GM12878 (cell line): ENCODE measurements at regions not wholly inside any gene's neighbourhood (a gene's known extent, or its start where the extent isn't known, plus 50 kb on each side); places are given as distances from the start of the nearest gene placed in this dataset.

ENCODE experiments used
- ATAC-seq: fragments of 200-7000 bp; cut with Tn5 transposase; 3 replicates; pipeline ENCODE4 v1.9.1; 2020; ENCODE audit warnings: mild to moderate bottlenecking, moderate library complexity
- BruUV-seq: library from RNA; stranded (reverse); fragments of 400-500 nt; replicated peaks from 2 replicates; lab custom pipeline; 2021; lab: Mats Ljungman, UMichigan
- CTCF ChIA-PET: fragments of 300-600 bp; sonication (Branson Sonifier 250); formaldehyde crosslinking; extraction: SDS; loops from one replicate; lab custom pipeline; 2021; ENCODE audit warnings: inconsistent platforms; lab: Yijun Ruan, JAX
- POLR2A ChIA-PET: fragments of 350-600 bp; formaldehyde crosslinking; extraction: SDS; loops from one replicate; lab custom pipeline; 2021; ENCODE audit warnings: inconsistent platforms; lab: Charles Lee
- RAD21 ChIA-PET: fragments of 300-600 bp; sonication (Branson Sonifier 250); formaldehyde crosslinking; loops from one replicate; lab custom pipeline; 2023; ENCODE audit warnings: antibody characterized with exemption; ENCODE audit not compliant: unreplicated experiment; lab: Charles Lee
- SMC1A ChIA-PET: fragments of 300-600 bp; sonication (Branson Sonifier 250); formaldehyde crosslinking; loops from one replicate; lab custom pipeline; 2023; ENCODE audit not compliant: unreplicated experiment, uncharacterized antibody; lab: Charles Lee
- DNase-seq: peaks from one replicate; pipeline ENCODE4 v3.0.0-alpha.2; 2011; ENCODE audit warnings: low read depth, low spot score
- FAIRE-seq: peaks from 3 replicates; lab custom pipeline; 2011; peaks lifted over from hg19 to GRCh38; lab: Jason Lieb, UNC
- H2AFZ ChIP-seq: 2 replicates; pipeline ENCODE4 v1.6.0; 2011; ENCODE audit warnings: low read depth, low read length, control low read depth; ENCODE audit not compliant: control insufficient read depth
- H3K27ac ChIP-seq: 2 replicates; pipeline ENCODE4 v1.5.1; 2011; ENCODE audit warnings: control low read depth; ENCODE audit not compliant: control insufficient read depth, insufficient read depth
- H3K27me3 ChIP-seq, 2 experiments: replicated peaks in 1 of 2; 2 replicates each; pipeline versions ENCODE4 v1.6.0 to v1.6.1; 2011; ENCODE audit warnings: low read length in 1 of 2; ENCODE audit not compliant: control insufficient read depth in 2 of 2, insufficient read depth in 2 of 2
- H3K36me3 ChIP-seq, 2 experiments: 2 replicates each; pipeline ENCODE4 v1.5.1; 2011; ENCODE audit warnings: low read length in 1 of 2; ENCODE audit not compliant: control insufficient read depth in 2 of 2, insufficient read depth in 2 of 2
- H3K4me1 ChIP-seq: 2 replicates; pipeline ENCODE4 v1.6.1; 2011; ENCODE audit warnings: mild to moderate bottlenecking, low read length, moderate library complexity, mixed read lengths; ENCODE audit not compliant: control insufficient read depth, insufficient read depth
- H3K4me2 ChIP-seq: 2 replicates; pipeline ENCODE4 v1.6.0; 2011; ENCODE audit warnings: control low read depth; ENCODE audit not compliant: control insufficient read depth, insufficient read depth
- H3K4me3 ChIP-seq: fragments of 200-600 bp; sonication (generic); 2 replicates; pipeline ENCODE4 v1.5.1; 2016
- H3K79me2 ChIP-seq: 2 replicates; pipeline ENCODE4 v1.6.0; 2011; ENCODE audit warnings: low read length; ENCODE audit not compliant: control insufficient read depth, insufficient read depth
- H3K9ac ChIP-seq: 2 replicates; pipeline ENCODE4 v1.8.0; 2011; ENCODE audit warnings: low read length, control low read depth, mixed read lengths; ENCODE audit not compliant: control insufficient read depth, insufficient read depth
- H3K9me3 ChIP-seq: replicated peaks from 3 replicates; pipeline ENCODE4 v1.5.1; 2011; ENCODE audit warnings: mild to moderate bottlenecking, low read length; ENCODE audit not compliant: control insufficient read depth, insufficient read depth
- H4K20me1 ChIP-seq: 2 replicates; pipeline ENCODE4 v1.6.0; 2011; ENCODE audit not compliant: control insufficient read depth, insufficient read depth
- EED ChIP-seq: sonication (generic); IDR thresholded peaks from 2 replicates; pipeline ENCODE4 v1.6.1; 2016; ENCODE audit warnings: antibody characterized with exemption, low read depth
- ESRRA ChIP-seq: IDR thresholded peaks from 2 replicates; pipeline ENCODE4 v1.6.1; 2012; ENCODE audit warnings: mild to moderate bottlenecking, low read length, improper control_type of control experiment
- JUND ChIP-seq: IDR thresholded peaks from 2 replicates; pipeline ENCODE4 v1.6.1; 2012; ENCODE audit warnings: low read depth, mild to moderate bottlenecking, low read length, improper control_type of control experiment, moderate library complexity
- MTA3 ChIP-seq: IDR thresholded peaks from 2 replicates; pipeline ENCODE4 v1.6.1; 2012; ENCODE audit warnings: low read length, inconsistent platforms, borderline replicate concordance
- NR2F1 ChIP-seq: fragments of 450-650 bp; conservative IDR thresholded peaks from 2 replicates; pipeline ENCODE4 v1.6.1; 2017; ENCODE audit warnings: mild to moderate bottlenecking
- RAD51 ChIP-seq: fragments of 450-650 bp; IDR thresholded peaks from 2 replicates; pipeline ENCODE4 v1.6.1; 2016; ENCODE audit warnings: moderate library complexity, mild to moderate bottlenecking, inconsistent platforms
- SUZ12 ChIP-seq: fragments of 200-600 bp; sonication (generic); IDR thresholded peaks from one replicate; pipeline ENCODE4 v1.6.1; 2018; ENCODE audit warnings: antibody characterized with exemption, mild to moderate bottlenecking; ENCODE audit not compliant: unreplicated experiment
- WGBS: methylation state at CpG from one replicate; pipeline ENCODE4 v1.1.6; 2016; ENCODE audit warnings: low lambda C conversion rate; ENCODE audit not compliant: insufficient replicate concordance, insufficient coverage; ENCODE audit errors: missing lambda C conversion rate; 5-methylcytosine and 5-hydroxymethylcytosine counted together
- in situ Hi-C: fragments of 300-500 bp; cut with MboI; formaldehyde crosslinking; loops from 9 replicates; pipeline ENCODE4 v1.14.3; 2018; ENCODE audit warnings: mixed read lengths
- intact Hi-C: fragments of 100-400 bp; cut with micrococcal nuclease; formaldehyde crosslinking; loops from one replicate; pipeline ENCODE4 v1.14.2; 2022; ENCODE audit not compliant: unreplicated experiment
- TF ChIP-seq, protein P1 (sequence below): fragments of 450-650 bp; IDR thresholded peaks from 2 replicates; pipeline ENCODE4 v1.6.1; 2016; ENCODE audit warnings: mild to moderate bottlenecking, moderate library complexity, borderline replicate concordance

DNA sequence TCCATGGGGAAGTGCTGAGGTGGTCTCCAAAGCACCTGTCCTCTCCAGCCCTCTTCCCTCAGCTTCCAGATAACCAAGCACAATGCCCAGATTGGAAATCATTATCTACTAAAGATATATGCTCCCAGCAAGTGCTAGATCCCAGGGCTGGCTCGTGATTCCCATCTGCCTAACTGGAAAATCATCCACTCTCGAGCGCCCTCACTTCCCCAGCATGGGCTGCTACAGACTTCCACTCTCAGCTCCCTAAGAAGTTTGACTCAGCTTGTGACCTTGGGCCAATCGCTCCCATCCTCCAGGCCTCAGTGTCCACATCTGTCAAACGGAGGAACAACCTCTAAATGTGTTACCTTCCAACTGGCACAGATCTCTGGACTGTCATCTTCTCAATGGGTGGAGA lies 112.4 kb upstream of the ZMIZ1 start:
- POLR2A ChIA-PET, result no interaction called here
- Histone ChIP-seq H3K36me3 (no peaks in the 10 kb centered on the region), H3K79me2 (no peaks in the 10 kb centered on the region), H3K27me3 (no peaks in the 10 kb centered on the region; a peak in 1 of 4 replicates), H3K9me3 (no peaks in the 10 kb centered on the region), H4K20me1 (no peaks in the 10 kb centered on the region), H3K4me2 (no peak overlapping the region), H2AFZ (no peak overlapping the region), H3K4me3 (no peak overlapping the region), H3K27ac (no peak overlapping the region), H3K9ac (no peak overlapping the region), H3K4me1 (no peaks in the 10 kb centered on the region)
- FAIRE-seq, result no peak
- CTCF ChIA-PET, result no interaction called here
- RAD21 ChIA-PET, result no interaction called here
- intact Hi-C loops (no loop called here), in situ Hi-C loops (no loop called here)
- no peak for ATAC-seq
- SMC1A ChIA-PET, result no interaction called here
- no TSS peak for BruUV-seq
- DNase-seq, result no peak
- WGBS, result 13% methylated on average over 5 of the region's 5 CpGs
- TF ChIP-seq SUZ12, result no peak
- TF ChIP-seq RAD51, result no peak
- no peak for TF ChIP-seq MTA3
- TF ChIP-seq EED, result no peak
- TF ChIP-seq, protein P1, sequence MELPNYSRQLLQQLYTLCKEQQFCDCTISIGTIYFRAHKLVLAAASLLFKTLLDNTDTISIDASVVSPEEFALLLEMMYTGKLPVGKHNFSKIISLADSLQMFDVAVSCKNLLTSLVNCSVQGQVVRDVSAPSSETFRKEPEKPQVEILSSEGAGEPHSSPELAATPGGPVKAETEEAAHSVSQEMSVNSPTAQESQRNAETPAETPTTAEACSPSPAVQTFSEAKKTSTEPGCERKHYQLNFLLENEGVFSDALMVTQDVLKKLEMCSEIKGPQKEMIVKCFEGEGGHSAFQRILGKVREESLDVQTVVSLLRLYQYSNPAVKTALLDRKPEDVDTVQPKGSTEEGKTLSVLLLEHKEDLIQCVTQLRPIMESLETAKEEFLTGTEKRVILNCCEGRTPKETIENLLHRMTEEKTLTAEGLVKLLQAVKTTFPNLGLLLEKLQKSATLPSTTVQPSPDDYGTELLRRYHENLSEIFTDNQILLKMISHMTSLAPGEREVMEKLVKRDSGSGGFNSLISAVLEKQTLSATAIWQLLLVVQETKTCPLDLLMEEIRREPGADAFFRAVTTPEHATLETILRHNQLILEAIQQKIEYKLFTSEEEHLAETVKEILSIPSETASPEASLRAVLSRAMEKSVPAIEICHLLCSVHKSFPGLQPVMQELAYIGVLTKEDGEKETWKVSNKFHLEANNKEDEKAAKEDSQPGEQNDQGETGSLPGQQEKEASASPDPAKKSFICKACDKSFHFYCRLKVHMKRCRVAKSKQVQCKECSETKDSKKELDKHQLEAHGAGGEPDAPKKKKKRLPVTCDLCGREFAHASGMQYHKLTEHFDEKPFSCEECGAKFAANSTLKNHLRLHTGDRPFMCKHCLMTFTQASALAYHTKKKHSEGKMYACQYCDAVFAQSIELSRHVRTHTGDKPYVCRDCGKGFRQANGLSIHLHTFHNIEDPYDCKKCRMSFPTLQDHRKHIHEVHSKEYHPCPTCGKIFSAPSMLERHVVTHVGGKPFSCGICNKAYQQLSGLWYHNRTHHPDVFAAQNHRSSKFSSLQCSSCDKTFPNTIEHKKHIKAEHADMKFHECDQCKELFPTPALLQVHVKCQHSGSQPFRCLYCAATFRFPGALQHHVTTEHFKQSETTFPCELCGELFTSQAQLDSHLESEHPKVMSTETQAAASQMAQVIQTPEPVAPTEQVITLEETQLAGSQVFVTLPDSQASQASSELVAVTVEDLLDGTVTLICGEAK, result no peak
- TF ChIP-seq JUND, result no peak
- no peak for TF ChIP-seq ESRRA
- TF ChIP-seq NR2F1, result no peak
